ENCODE measurements at regions not wholly inside any gene's neighbourhood (a gene's known extent, or its start where the extent isn't known, plus 50 kb on each side); places are given as distances from the start of the nearest gene placed in this dataset.

- no peak for DNase-seq
Observed at GRCh38 chr18:75358928-75359327, 68.6 kb downstream of the SMIM21 start.

GRCh38 chr18:75353357-75353756 lies 74.1 kb downstream of the SMIM21 start:
- no peak for DNase-seq

GRCh38 chr18:75351409-75351808 lies 76.1 kb downstream of the SMIM21 start:
- no peak for DNase-seq

- DNase-seq: no peak
Observed at GRCh38 chr18:75350857-75351256, 76.6 kb downstream of the SMIM21 start.

- DNase-seq: no peak
Observed at GRCh38 chr18:75350512-75350839, 77.0 kb downstream of the SMIM21 start.

- no peak for DNase-seq
Observed at GRCh38 chr18:75349668-75350511, 77.6 kb downstream of the SMIM21 start.

- no peak for DNase-seq
Observed at GRCh38 chr18:75346671-75347070, 80.8 kb downstream of the SMIM21 start.

- DNase-seq: no peak
Observed at GRCh38 chr18:75344615-75345014, 82.9 kb downstream of the SMIM21 start.

- DNase-seq: no peak
Observed at GRCh38 chr18:75344161-75344560, 83.3 kb downstream of the SMIM21 start.

- no peak for DNase-seq
Observed at GRCh38 chr18:75343389-75343788, 84.1 kb downstream of the SMIM21 start.

GRCh38 chr18:75341897-75342296 lies 85.6 kb downstream of the SMIM21 start:
- no peak for DNase-seq

- DNase-seq: peak in 2 of 56 donors; percentile 8 to 14
Observed at GRCh38 chr18:75341267-75341666, 86.2 kb downstream of the SMIM21 start.

GRCh38 chr18:75339936-75340605 lies 87.4 kb downstream of the SMIM21 start:
- peak in 1 of 56 donors; percentile 11 for DNase-seq

All from amygdala (tissue), 56 donors.